B cell (primary cell): ENCODE measurements at regions not wholly inside any gene's neighbourhood (a gene's known extent, or its start where the extent isn't known, plus 50 kb on each side); places are given as distances from the start of the nearest gene placed in this dataset.

ENCODE experiments used
- ATAC-seq: fragments of 200-7000 bp; cut with Tn5 transposase; one replicate; pipeline ENCODE4 v1.10.0; 2021; ENCODE audit warnings: low read depth, mild to moderate bottlenecking, moderate number of reproducible peaks, moderate library complexity
- CTCF ChIA-PET: fragments of 350-600 bp; sonication (Branson Sonifier 250); formaldehyde crosslinking; loops from one replicate; lab custom pipeline; 2021; ENCODE audit warnings: antibody characterized with exemption, inconsistent platforms; lab: Charles Lee
- POLR2A ChIA-PET: fragments of 350-600 bp; sonication (Branson Sonifier 250); formaldehyde crosslinking; loops from one replicate; lab custom pipeline; 2021; ENCODE audit warnings: antibody characterized with exemption; lab: Charles Lee
- DNase-seq: peaks from one replicate; pipeline ENCODE4 v3.0.0; 2013
- H2AFZ ChIP-seq: 2 replicates; pipeline ENCODE4 v1.6.1; 2012; ENCODE audit warnings: mild to moderate bottlenecking, low read depth, low read length; ENCODE audit not compliant: insufficient read depth, poor library complexity, severe bottlenecking
- H3K27ac ChIP-seq, 2 donors: 1 replicate in 1 of 2; 2 replicates in 1 of 2; pipeline ENCODE4 v1.5.1; 2012 to 2013; ENCODE audit warnings: low read length in 2 of 2, mild to moderate bottlenecking in 2 of 2, moderate library complexity in 1 of 2
- H3K27me3 ChIP-seq, 4 experiments: fragments of 200-600 bp in 1 of 4; sonication (generic) in 1 of 4; replicated peaks in 1 of 4; 1 replicate in 2 of 4; 2 replicates in 2 of 4; pipeline versions ENCODE4 v1.6.1 to v1.7.0; 2013 to 2016; ENCODE audit warnings: low read length in 3 of 4, mild to moderate bottlenecking in 2 of 4, mixed read lengths in 1 of 4, moderate library complexity in 1 of 4; ENCODE audit not compliant: insufficient read depth in 4 of 4, control insufficient read depth in 3 of 4; ENCODE audit errors: control extremely low read depth in 1 of 4
- H3K36me3 ChIP-seq, 2 experiments: replicated peaks in 1 of 2; 1 replicate in 1 of 2; 2 replicates in 1 of 2; pipeline versions ENCODE4 v1.6.1 to v1.7.1; 2013; ENCODE audit warnings: low read length in 1 of 2; ENCODE audit not compliant: insufficient read depth in 2 of 2, control insufficient read depth in 1 of 2; ENCODE audit errors: control extremely low read depth in 1 of 2, extremely low read depth in 1 of 2
- H3K4me1 ChIP-seq, 2 donors: fragments of 200-600 bp in 1 of 2; sonication (generic) in 1 of 2; 1 replicate in 1 of 2; 2 replicates in 1 of 2; pipeline versions ENCODE4 v1.5.1 to v1.6.1; 2013 to 2017; ENCODE audit warnings: low read length in 2 of 2; ENCODE audit not compliant: control insufficient read depth in 2 of 2, insufficient read depth in 2 of 2
- H3K4me2 ChIP-seq: replicated peaks from 2 replicates; pipeline ENCODE3; 2012; ENCODE audit warnings: mild to moderate bottlenecking, low read depth, low read length; ENCODE audit not compliant: poor library complexity, severe bottlenecking
- H3K4me3 ChIP-seq, 5 experiments: fragments of 200-600 bp in 1 of 5; sonication (generic) in 1 of 5; 1 replicate in 3 of 5; 2 replicates in 2 of 5; pipeline versions ENCODE4 v1.5.1 to v1.7.0; 2011 to 2016; ENCODE audit warnings: low read length in 4 of 5, mild to moderate bottlenecking in 4 of 5, low read depth in 2 of 5, control low read depth in 1 of 5, moderate library complexity in 1 of 5; ENCODE audit not compliant: insufficient read depth in 1 of 5; ENCODE audit errors: control extremely low read depth in 1 of 5, extremely low read depth in 1 of 5
- H3K79me2 ChIP-seq: fragments of 200-600 bp; sonication (generic); one replicate; pipeline ENCODE4 v1.6.0; 2016; ENCODE audit warnings: low read length; ENCODE audit not compliant: control insufficient read depth, insufficient read depth
- H3K9ac ChIP-seq: fragments of 200-600 bp; sonication (generic); 2 replicates; pipeline ENCODE4 v1.6.1; 2017; ENCODE audit warnings: mild to moderate bottlenecking, low read length, moderate library complexity
- H3K9me3 ChIP-seq, 3 donors: one replicate each; pipeline versions ENCODE4 v1.6.1 to v1.7.1; 2013; ENCODE audit warnings: low read length in 2 of 3; ENCODE audit not compliant: control insufficient read depth in 2 of 3, insufficient read depth in 1 of 3; ENCODE audit errors: control extremely low read depth in 1 of 3
- H4K20me1 ChIP-seq: 2 replicates; pipeline ENCODE4 v1.6.0; 2012; ENCODE audit warnings: mild to moderate bottlenecking, low read length; ENCODE audit not compliant: insufficient read depth, control insufficient read depth, poor library complexity, severe bottlenecking
- H3K27ac Mint-ChIP-seq: one replicate; pipeline ENCODE4 v1.8.0; 2021; ENCODE audit warnings: mixed read lengths
- H3K27me3 Mint-ChIP-seq: one replicate; pipeline ENCODE4 v1.8.0; 2021; ENCODE audit warnings: mixed read lengths
- H3K4me1 Mint-ChIP-seq: one replicate; pipeline ENCODE4 v1.8.0; 2021; ENCODE audit warnings: mixed read lengths
- H3K4me3 Mint-ChIP-seq: one replicate; pipeline ENCODE4 v1.8.0; 2021; ENCODE audit warnings: mixed read lengths
- H3K9me3 Mint-ChIP-seq: one replicate; pipeline ENCODE4 v1.8.0; 2022; ENCODE audit warnings: mixed read lengths; ENCODE audit not compliant: insufficient read depth
- CTCF ChIP-seq: fragments of 200-600 bp; IDR thresholded peaks from one replicate; pipeline ENCODE4 v1.8.0; 2022; ENCODE audit warnings: antibody characterized with exemption, mild to moderate bottlenecking
- EZH2 ChIP-seq: IDR thresholded peaks from 2 replicates; pipeline ENCODE4 v1.6.1; 2012; ENCODE audit warnings: borderline replicate concordance, low read depth, mild to moderate bottlenecking, moderate library complexity, low read length; ENCODE audit not compliant: insufficient read depth, poor library complexity, severe bottlenecking
- WGBS: methylation state at CpG from one replicate; pipeline ENCODE4 v1.1.5; 2013; ENCODE audit warnings: missing lambda C conversion rate; ENCODE audit not compliant: insufficient coverage; 5-methylcytosine and 5-hydroxymethylcytosine counted together
- intact Hi-C: fragments of 100-400 bp; cut with micrococcal nuclease; formaldehyde crosslinking; loops from one replicate; pipeline ENCODE4 v1.10.0; 2022

GRCh38 chr5:96043446-96043845, 81.8 kb upstream of the ELL2 start:
- CTCF ChIA-PET = no interaction called here
- TF ChIP-seq EZH2 (no peak), CTCF (no peak)
- Histone ChIP-seq H3K4me2 (no peak overlapping the region), H3K27me3 (no peaks in the 10 kb centered on the region), H4K20me1 (no peaks in the 10 kb centered on the region), H3K9ac (no peak overlapping the region), H3K4me1 (no peaks in the 10 kb centered on the region), H3K27ac (no peak overlapping the region), H3K79me2 (no peaks in the 10 kb centered on the region), H2AFZ (no peak overlapping the region), H3K36me3 (no peaks in the 10 kb centered on the region), H3K4me3 (no peak overlapping the region), H3K9me3 (no peaks in the 10 kb centered on the region)
- Mint-ChIP-seq H3K27me3 (no peaks in the 10 kb centered on the region), H3K9me3 (no peaks in the 10 kb centered on the region), H3K4me1 (peaks cover 2% of the 10 kb centered on the region), H3K4me3 (no peak overlapping the region), H3K27ac (no peak overlapping the region)
- no peak for DNase-seq
- intact Hi-C loops = no loop called here
- no peak for ATAC-seq
- POLR2A ChIA-PET = no interaction called here

GRCh38 chr5:96037128-96037527, 75.5 kb upstream of the ELL2 start:
- no peaks in the 10 kb centered on the region for H3K36me3 ChIP-seq
- no CpG with 5 or more reads among the region's 2 CpGs for WGBS
- H3K27ac ChIP-seq = no peak overlapping the region
- H3K4me3 Mint-ChIP-seq = no peak overlapping the region
- no peaks in the 10 kb centered on the region for H3K27me3 Mint-ChIP-seq
- no peaks in the 10 kb centered on the region for H3K4me1 ChIP-seq
- ATAC-seq (no peak), DNase-seq (no peak)
- H3K4me1 Mint-ChIP-seq = peaks cover 2% of the 10 kb centered on the region
- no peaks in the 10 kb centered on the region for H4K20me1 ChIP-seq
- H3K9me3 ChIP-seq = no peaks in the 10 kb centered on the region
- no peaks in the 10 kb centered on the region for H3K27me3 ChIP-seq
- intact Hi-C loops = no loop called here
- no peak overlapping the region for H3K9ac ChIP-seq
- no peak overlapping the region for H3K4me2 ChIP-seq
- no peaks in the 10 kb centered on the region for H3K79me2 ChIP-seq
- CTCF ChIA-PET = no interaction called here
- POLR2A ChIA-PET = no interaction called here
- no peak overlapping the region for H3K27ac Mint-ChIP-seq
- H2AFZ ChIP-seq = no peak overlapping the region
- H3K4me3 ChIP-seq = no peak overlapping the region
- TF ChIP-seq EZH2 = no peak
- no peak for TF ChIP-seq CTCF
- H3K9me3 Mint-ChIP-seq = no peaks in the 10 kb centered on the region
